HG03159 (cell line): ENCODE measurements at regions not wholly inside any gene's neighbourhood (a gene's known extent, or its start where the extent isn't known, plus 50 kb on each side); places are given as distances from the start of the nearest gene placed in this dataset.

Experiments
- ATAC-seq: cut with Tn5 transposase; IDR thresholded peaks from one replicate; pipeline ENCODE4 v1.9.1; 2021; ENCODE audit warnings: mild to moderate bottlenecking, moderate library complexity; ENCODE audit not compliant: unreplicated experiment

- no peak for ATAC-seq
These were observed 921.9 kb downstream of the QKI start for GRCh38 chr6:164336455-164336854.

GRCh38 chr6:164331026-164331425 is 916.5 kb downstream of the QKI start:
- no peak for ATAC-seq

DNA sequence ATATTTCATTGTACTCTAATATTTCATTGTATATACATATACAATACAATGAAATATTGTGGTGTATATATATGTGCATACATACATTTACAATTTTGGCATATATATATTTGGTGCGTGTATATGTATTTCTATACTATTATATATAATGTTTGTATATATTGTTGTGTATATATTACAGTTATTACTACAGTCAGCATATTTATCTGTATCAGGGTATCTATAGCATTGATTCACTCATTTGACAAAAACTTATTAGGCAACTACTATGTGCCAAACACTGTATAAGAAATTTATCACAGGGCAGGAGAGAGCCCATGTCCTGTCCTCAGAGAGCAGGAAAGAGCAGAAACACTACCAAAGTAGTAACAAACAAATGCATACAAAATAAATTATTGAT is 910.6 kb downstream of the QKI start:
- no peak for ATAC-seq

DNA sequence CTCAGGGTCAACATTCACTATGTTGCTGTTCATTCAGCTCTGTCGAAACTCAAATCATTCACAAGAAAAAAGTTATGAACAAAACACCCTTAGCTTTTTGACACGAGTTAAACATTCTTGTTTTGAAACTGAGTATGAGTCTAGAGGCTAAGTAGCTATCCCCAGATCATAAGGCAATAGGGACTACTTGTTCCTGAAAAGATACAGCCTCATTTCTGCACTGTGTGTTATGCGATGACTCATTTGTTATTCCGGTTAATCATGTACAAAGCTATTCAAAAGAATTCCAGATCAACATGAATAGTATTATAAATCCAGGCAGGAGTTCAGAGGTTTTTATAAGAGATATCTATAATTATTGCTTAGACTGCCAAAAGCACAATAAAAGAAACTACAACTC is 908.0 kb downstream of the QKI start:
- ATAC-seq = no peak

DNA sequence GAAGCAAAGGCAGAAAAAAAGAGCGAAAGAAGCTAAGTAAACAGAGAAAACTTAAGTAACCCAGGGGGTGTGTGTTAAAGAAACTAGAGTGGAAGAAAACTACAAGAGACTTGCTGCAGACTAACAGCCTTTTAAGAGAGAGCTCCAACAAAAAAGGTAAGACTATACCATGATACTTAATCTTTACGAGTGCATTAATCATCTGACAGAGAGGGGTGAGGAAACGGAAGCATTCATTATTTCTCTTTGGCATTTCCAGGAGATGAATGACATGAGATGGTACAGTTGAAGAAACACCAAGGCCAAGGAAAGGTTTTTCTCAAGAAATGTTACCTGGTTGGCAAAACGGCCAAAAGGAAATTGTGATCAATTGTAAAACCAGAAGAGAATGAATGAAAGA is 906.8 kb downstream of the QKI start:
- no peak for ATAC-seq

GRCh38 chr6:164315376-164315775 is 900.9 kb downstream of the QKI start:
- no peak for ATAC-seq

DNA sequence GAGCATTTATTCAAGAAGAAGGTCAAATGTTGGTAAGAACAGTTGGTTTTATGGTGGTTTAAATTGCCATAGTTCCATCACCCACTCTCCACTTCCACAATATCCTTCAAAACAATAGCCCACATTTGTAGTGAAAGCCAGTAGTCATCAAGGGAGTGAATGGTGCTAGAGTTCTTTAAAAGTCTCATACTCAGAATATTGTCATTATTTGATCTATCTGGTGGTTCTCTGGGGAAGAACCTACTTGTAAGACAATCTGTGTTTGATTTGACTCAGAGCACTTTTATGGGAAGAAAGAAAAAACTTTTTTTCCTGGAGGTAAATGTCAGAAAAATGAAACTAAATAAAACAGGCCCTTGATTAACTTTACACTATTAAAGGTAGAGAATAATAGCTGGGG is 893.8 kb downstream of the QKI start:
- no peak for ATAC-seq

- no peak for ATAC-seq
These were observed 888.8 kb downstream of the QKI start for GRCh38 chr6:164303102-164303964.

DNA sequence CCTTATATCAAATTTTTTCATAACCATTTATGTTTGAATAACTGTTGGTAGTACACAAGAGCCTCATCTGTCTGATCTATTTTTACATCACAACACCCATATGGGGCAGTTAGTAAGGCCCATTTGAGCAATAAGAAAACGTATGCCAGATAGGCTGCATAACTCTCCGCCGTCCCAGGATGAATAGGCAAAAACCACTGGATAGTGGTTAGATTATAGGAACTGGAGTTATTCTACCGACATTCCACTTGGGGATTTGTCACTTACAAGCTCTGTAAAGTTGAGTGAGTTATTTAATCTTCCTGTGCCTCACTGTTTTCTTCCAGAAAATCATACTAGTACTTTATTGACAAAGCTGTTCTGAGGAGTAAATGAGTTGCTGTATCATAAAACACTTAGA is 881.9 kb downstream of the QKI start:
- no peak for ATAC-seq

- no peak for ATAC-seq
These were observed 879.7 kb downstream of the QKI start for GRCh38 chr6:164294047-164294784.

DNA sequence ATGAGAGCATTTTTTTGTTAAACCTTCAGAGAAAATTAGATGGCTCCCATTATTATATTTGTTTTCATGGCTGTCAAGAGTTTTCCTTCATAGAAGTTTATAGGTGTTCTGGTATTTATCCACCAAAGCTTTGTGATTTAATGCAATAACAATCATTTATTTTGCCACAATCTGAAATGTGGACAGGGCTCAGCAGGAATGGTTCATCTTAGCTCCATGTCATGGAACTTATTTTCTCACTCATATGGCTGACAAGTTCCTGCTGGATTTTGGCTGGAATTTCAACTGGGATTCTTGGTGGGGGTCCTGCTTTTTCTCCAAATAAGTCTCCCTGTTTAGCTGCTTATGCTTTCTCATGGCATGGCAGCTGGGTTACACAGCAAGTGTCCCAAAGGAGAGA is 876.7 kb downstream of the QKI start:
- no peak for ATAC-seq

DNA sequence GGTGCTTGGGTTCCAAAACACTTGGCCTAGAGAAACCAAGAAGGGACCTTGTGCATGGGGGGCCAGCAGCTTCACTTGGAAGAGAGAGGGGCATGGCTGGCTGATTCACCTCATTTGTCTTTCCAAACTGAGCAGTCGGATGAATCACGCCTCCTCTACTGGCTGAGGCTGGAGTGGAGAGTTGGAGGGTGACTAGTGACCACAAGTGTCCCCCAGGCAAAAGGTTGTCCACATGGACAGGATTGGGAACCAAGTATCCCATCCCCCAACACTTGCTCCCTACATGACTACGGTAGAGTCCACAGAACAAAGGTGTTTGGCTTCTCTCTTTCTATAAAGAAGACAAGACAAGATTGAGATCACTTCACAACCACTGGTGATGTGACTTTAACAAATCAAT is 875.6 kb downstream of the QKI start:
- ATAC-seq = no peak

GRCh38 chr6:164286011-164286410 is 871.5 kb downstream of the QKI start:
- no peak for ATAC-seq

- ATAC-seq = no peak
These were observed 869.1 kb downstream of the QKI start for GRCh38 chr6:164283574-164283973.

DNA sequence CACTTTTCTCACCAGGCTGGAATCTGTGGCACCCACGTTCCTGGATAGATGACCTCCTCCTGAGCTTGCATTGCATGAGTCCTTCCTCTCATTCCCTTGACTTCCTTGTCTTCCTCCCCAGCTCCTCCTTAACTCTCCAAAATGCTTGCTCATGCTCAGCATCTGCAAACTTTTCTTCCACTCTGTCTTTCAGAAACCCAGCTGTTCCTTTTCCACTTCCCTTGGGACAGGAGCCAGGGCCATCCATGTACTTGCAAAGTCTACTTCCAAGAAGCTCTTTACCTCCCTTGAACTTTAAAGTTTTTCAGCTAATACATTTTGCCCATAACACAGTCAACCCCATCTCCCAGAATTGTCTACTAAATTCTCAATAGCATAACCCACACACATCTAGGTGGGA is 861.7 kb downstream of the QKI start:
- no peak for ATAC-seq

GRCh38 chr6:164275773-164276172 is 861.3 kb downstream of the QKI start:
- ATAC-seq = no peak

DNA sequence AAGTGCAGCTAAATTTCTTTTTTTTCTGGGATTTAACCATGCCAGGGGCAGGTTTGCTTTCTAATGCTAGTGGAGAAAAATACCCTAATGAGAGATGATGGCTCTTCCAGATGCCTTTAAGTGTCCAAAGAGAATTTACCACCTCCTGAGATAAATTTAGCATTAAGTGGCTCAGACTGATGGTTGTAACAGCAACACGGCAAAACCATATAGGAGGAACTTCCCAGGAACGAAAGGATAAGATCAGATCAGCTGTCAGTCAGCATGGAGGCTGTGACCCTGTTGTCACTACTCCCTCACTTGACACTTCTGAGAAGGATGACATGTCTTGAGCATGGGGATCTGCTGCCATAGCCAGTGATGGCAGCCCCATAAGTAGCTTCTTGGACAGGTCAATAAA is 860.0 kb downstream of the QKI start:
- no peak for ATAC-seq

DNA sequence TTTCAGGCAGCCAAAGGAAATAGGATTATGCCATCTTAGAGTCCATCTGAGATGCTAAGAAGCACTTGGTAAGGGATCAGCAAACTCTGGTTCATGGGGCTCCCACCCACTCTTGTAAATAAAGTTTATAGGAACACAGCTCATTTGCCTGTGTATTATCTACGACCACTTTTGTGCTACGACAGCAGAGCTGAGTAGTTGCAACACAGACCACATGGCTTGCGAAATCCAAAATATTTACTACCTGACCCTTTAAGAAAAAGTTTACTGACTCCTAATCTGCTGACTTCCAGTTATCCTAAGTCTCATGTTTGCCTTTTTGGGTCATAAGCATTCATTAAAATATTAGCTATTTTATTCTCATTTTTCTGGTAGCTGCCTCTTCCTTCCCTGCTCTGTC is 859.0 kb downstream of the QKI start:
- no peak for ATAC-seq

DNA sequence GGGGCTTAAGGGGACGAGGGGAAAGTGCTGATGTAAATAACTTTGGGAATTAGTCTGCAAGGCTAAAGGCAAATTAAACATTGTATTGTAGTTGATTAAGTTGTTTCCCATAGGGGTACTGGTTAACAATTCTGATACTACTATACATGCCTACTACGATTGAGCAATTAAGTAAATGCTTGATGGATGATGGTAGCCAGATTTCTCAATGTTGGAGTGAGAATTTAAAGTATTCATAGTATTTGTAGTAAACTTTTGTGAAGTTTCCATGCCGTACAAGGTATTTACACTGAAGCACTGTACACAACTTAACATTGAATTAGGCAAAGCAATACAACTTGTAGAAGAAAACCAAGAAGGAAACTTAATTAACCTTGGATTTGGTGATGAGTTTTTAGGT is 852.3 kb downstream of the QKI start:
- ATAC-seq = no peak

GRCh38 chr6:164262348-164262747 is 847.8 kb downstream of the QKI start:
- ATAC-seq = no peak

GRCh38 chr6:164258421-164258820 is 843.9 kb downstream of the QKI start:
- no peak for ATAC-seq

DNA sequence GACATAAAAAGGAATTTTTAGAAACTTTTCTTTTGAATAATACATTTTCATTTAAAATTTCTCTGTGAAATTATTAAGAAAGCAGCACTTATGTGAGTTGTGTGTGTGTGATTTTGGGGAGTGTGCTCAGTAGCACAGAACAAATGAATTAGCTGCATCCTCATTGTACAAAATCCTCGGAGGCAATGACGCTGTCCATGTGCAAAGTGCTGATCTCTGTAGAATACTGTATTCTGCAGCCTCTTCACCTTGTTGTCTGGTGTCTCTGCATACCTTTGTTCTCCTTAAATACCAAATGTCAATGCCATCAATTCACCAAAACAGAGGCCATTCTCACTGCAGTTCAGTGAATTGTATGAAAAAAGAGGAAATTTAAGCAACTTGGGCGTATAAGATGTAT is 838.4 kb downstream of the QKI start:
- ATAC-seq = no peak
